ENCODE measurements at regions not wholly inside any gene's neighbourhood (a gene's known extent, or its start where the extent isn't known, plus 50 kb on each side); places are given as distances from the start of the nearest gene placed in this dataset.

DNA sequence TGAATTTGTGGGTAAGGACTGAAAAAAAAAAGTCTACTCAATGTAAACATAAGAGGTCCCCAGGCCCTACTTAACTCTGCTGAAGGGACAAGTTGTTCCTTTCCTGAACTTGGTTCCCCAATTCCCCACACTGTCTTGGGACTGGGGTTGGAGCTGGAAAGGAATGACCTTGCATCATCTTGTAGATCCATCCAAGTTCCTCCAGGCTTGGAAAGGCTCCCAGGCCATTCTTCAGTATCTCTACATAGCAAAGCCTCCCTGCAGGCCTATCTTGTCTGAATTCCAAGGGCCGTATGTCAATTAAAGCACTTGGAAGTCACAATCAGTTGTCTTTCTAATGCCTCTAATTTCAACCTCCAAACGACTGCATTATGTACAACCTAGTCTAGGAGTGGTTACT, 361.2 kb downstream of the TMEM135 start:
- Histone ChIP-seq H3K4me1 (ENCODE audit: control insufficient read depth, insufficient read depth, low read length) (no peaks in the 10 kb centered on the region), H3K27me3 (ENCODE audit: control insufficient read depth, insufficient read depth, low read length) (no peaks in the 10 kb centered on the region), H3K36me3 (ENCODE audit: control insufficient read depth, insufficient read depth, low read length) (no peaks in the 10 kb centered on the region), H3K4me3 (ENCODE audit: low read length) (no peak overlapping the region), H3K27ac (ENCODE audit: low read length) (no peak overlapping the region), H3K9me3 (ENCODE audit: control insufficient read depth, insufficient read depth, low read length) (no peaks in the 10 kb centered on the region)
- 91% methylated on average over 1 of the region's 2 CpGs for WGBS (ENCODE audit: insufficient coverage)
- Mint-ChIP-seq H3K4me3 (no peak overlapping the region), H3K27me3 (ENCODE audit: low read depth in 2 of 2) (no peaks in the 10 kb centered on the region), H3K4me1 (no peaks in the 10 kb centered on the region), H3K36me3 (no peaks in the 10 kb centered on the region), H3K9me3 (no peaks in the 10 kb centered on the region), H3K27ac (no peak overlapping the region)
- ATAC-seq = no peak
- intact Hi-C loops (cut with micrococcal nuclease) = no loop called here
- TF ChIP-seq, protein P1, sequence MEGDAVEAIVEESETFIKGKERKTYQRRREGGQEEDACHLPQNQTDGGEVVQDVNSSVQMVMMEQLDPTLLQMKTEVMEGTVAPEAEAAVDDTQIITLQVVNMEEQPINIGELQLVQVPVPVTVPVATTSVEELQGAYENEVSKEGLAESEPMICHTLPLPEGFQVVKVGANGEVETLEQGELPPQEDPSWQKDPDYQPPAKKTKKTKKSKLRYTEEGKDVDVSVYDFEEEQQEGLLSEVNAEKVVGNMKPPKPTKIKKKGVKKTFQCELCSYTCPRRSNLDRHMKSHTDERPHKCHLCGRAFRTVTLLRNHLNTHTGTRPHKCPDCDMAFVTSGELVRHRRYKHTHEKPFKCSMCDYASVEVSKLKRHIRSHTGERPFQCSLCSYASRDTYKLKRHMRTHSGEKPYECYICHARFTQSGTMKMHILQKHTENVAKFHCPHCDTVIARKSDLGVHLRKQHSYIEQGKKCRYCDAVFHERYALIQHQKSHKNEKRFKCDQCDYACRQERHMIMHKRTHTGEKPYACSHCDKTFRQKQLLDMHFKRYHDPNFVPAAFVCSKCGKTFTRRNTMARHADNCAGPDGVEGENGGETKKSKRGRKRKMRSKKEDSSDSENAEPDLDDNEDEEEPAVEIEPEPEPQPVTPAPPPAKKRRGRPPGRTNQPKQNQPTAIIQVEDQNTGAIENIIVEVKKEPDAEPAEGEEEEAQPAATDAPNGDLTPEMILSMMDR (IDR thresholded peaks at IDR 0.05) = no peak
- DNase-seq = no peak

DNA sequence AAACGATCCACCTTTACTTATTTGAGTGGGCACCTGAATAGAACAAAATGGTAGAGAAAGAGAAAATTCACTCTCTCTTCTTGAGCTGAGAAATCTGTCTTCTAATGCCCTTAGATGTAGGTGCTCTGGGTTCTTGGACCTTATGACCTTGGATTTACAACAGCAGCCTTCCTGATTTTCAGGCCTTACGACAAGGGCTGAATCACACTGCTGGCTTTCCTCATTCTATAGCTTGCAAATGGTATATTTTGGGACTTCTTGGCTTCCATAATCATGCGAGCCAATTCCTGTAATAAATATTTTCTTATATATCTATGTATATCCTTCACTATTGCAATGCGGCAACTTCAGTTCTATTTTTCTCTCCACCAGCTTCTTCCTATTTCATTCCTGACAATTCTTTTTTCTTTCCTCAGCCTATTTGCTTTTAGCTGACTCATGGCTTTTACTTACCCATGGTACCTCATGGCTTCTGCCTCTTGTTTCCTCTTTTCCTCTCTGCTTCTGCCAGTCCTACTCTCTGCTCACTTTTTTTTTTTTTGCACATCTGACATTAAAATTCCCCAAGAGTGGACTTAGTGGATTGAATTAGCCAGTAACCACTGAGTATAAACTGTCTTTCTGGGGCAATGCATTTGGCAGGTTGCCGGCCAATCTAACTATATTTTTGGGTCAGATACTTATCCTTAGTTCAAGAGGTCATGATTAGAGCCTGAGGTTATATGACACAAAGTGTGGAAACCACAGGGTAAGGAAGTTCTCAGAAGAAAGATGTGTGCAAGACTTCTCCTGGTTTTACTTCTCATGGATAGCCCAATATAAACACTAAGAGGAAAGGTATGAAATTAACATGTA, 359.5 kb downstream of the TMEM135 start:
- 53% methylated on average over 3 of the region's 5 CpGs for WGBS (ENCODE audit: insufficient coverage)
- H3K4me3 ChIP-seq (ENCODE audit: low read length) = no peak overlapping the region

DNA sequence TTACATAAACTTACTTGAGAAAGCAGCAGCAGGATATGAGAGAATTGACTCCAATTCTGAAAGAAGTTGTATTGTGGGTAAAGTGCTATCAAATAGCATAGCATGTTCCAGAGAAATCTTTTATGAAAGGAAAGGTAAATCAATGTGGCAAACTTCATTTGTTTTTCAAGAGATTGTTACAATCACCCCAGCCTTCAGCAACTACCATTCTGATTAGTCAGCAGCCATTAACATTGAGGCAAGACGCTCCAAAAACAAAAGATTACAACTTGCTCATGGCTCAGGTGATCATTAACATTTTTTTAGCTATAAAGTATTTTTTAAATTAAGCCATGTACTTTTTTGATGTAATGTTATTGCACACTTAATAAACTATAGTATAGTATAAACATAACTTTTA, 357.2 kb downstream of the TMEM135 start:
- no CpG with 5 or more reads among the region's 1 CpG for WGBS (ENCODE audit: insufficient coverage)
- no peaks in the 10 kb centered on the region for H3K4me1 ChIP-seq (ENCODE audit: control insufficient read depth, insufficient read depth, low read length)
- H3K27ac Mint-ChIP-seq = no peak overlapping the region
- H3K36me3 ChIP-seq (ENCODE audit: control insufficient read depth, insufficient read depth, low read length) = no peaks in the 10 kb centered on the region
- TF ChIP-seq, protein P1 (IDR thresholded peaks at IDR 0.05) = no peak
- no peak overlapping the region for H3K27ac ChIP-seq (ENCODE audit: low read length)
- no peaks in the 10 kb centered on the region for H3K27me3 ChIP-seq (ENCODE audit: control insufficient read depth, insufficient read depth, low read length)
- DNase-seq (no peak), ATAC-seq (no peak)
- no peaks in the 10 kb centered on the region for H3K9me3 ChIP-seq (ENCODE audit: control insufficient read depth, insufficient read depth, low read length)
- intact Hi-C loops (cut with micrococcal nuclease) = no loop called here
- no peaks in the 10 kb centered on the region for H3K36me3 Mint-ChIP-seq
- H3K27me3 Mint-ChIP-seq (ENCODE audit: low read depth in 2 of 2) = no peaks in the 10 kb centered on the region
- H3K4me3 ChIP-seq (ENCODE audit: low read length) = no peak overlapping the region
- H3K4me3 Mint-ChIP-seq = no peak overlapping the region
- H3K4me1 Mint-ChIP-seq = no peaks in the 10 kb centered on the region
- H3K9me3 Mint-ChIP-seq = no peaks in the 10 kb centered on the region

More for the DNA sequence above, 359.5 kb downstream of the TMEM135 start:
- Mint-ChIP-seq H3K4me1 (no peaks in the 10 kb centered on the region), H3K27ac (no peak overlapping the region), H3K9me3 (no peaks in the 10 kb centered on the region), H3K27me3 (ENCODE audit: low read depth in 2 of 2) (no peaks in the 10 kb centered on the region), H3K36me3 (no peaks in the 10 kb centered on the region), H3K4me3 (no peak overlapping the region)
- TF ChIP-seq, protein P1 (IDR thresholded peaks at IDR 0.05) = no peak
- H3K27me3 ChIP-seq (ENCODE audit: control insufficient read depth, insufficient read depth, low read length) = no peaks in the 10 kb centered on the region
- no peak overlapping the region for H3K27ac ChIP-seq (ENCODE audit: low read length)
- ATAC-seq (no peak), DNase-seq (no peak)
- intact Hi-C loops (cut with micrococcal nuclease) = no loop called here
- H3K36me3 ChIP-seq (ENCODE audit: control insufficient read depth, insufficient read depth, low read length) = no peaks in the 10 kb centered on the region
- H3K4me1 ChIP-seq (ENCODE audit: control insufficient read depth, insufficient read depth, low read length) = no peaks in the 10 kb centered on the region
- H3K9me3 ChIP-seq (ENCODE audit: control insufficient read depth, insufficient read depth, low read length) = no peaks in the 10 kb centered on the region

DNA sequence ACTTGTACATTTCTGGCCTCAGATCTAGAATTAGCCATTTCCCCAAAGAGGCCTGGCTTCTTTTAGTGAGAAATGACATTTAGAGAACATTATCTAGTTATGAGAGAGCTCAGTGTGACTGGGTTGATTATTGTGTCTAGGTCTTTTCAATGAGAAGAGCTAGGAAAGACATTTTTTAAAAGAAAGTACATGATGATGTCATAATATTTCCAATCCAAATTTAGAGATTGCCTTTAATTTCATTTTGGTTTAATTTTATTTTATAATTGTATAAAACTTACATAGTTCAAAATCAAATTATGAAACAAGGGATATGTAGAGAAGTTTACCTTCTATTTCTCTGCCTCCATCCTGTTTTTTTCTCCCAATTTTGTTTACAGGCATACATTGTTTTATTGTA, 354.9 kb downstream of the TMEM135 start:
- intact Hi-C loops (cut with micrococcal nuclease) = no loop called here

More for the DNA sequence above, 354.9 kb downstream of the TMEM135 start:
- Histone ChIP-seq H3K36me3 (ENCODE audit: control insufficient read depth, insufficient read depth, low read length) (no peaks in the 10 kb centered on the region), H3K27me3 (ENCODE audit: control insufficient read depth, insufficient read depth, low read length) (no peaks in the 10 kb centered on the region), H3K4me1 (ENCODE audit: control insufficient read depth, insufficient read depth, low read length) (no peaks in the 10 kb centered on the region), H3K9me3 (ENCODE audit: control insufficient read depth, insufficient read depth, low read length) (no peaks in the 10 kb centered on the region), H3K4me3 (ENCODE audit: low read length) (no peak overlapping the region), H3K27ac (ENCODE audit: low read length) (no peak overlapping the region)
- Mint-ChIP-seq H3K27me3 (ENCODE audit: low read depth in 2 of 2) (peaks cover 0 to 4% of the 10 kb centered on the region in 2 donors), H3K36me3 (no peaks in the 10 kb centered on the region), H3K9me3 (peaks cover 0 to 9% of the 10 kb centered on the region in 2 donors), H3K4me1 (no peaks in the 10 kb centered on the region), H3K4me3 (no peak overlapping the region), H3K27ac (no peak overlapping the region)
- ATAC-seq (no peak), DNase-seq (no peak)
- TF ChIP-seq, protein P1 (IDR thresholded peaks at IDR 0.05) = no peak

Measured in natural killer cell (primary cell).